ENCODE measurements at regions not wholly inside any gene's neighbourhood (a gene's known extent, or its start where the extent isn't known, plus 50 kb on each side); places are given as distances from the start of the nearest gene placed in this dataset.

DNA sequence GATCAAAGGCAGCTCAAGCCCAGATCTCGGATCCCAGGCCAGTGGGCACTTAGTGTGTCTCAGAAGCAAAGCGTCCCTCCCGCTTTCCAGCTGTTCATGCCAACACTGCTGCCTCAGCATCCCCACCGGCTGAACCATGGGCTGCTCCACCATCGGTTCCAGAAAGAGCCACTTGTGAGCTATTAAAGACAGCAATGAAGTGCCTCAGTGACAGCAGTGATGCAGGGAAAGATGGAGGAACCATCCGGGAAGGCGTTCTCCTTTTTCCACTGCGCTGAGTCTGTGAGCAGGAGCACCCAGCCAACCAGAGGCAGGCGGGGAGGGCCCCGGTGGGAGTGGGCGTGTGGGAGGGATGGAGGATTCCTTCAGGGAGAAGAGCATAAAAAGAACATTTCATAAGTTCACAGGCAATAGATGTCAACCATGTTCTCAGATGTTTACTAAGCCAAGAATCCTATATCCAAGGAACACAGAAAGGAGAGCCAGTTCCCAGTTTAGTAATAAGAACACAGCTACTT, 96.2 kb upstream of the MKI67 start:
- no peak for DNase-seq

- no peak for DNase-seq
Observed at GRCh38 chr10:128230401-128230800, 104.2 kb upstream of the MKI67 start.

GRCh38 chr10:128233422-128233821, 107.2 kb upstream of the MKI67 start:
- DNase-seq = no peak

GRCh38 chr10:128237710-128238109, 111.5 kb upstream of the MKI67 start:
- no peak for DNase-seq

DNA sequence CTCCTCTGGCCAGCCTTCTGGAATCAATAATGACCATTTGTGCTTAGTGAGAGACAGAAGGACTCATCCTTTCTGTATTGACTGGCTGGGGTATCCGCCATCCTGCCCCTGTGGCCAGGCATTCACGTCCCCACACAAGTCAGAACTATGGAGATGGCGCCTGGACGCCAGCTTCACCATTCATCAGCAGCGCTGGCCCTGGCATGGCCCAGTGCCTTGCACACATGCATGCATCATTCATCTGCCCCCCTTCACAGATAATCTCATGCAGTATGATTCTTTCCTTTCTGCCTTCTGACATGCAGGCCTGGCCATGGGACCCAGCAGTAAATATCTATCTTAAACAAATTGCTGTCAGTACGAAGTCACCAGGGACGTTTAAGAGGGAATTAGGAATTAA, 114.8 kb upstream of the MKI67 start:
- no peak for DNase-seq

DNA sequence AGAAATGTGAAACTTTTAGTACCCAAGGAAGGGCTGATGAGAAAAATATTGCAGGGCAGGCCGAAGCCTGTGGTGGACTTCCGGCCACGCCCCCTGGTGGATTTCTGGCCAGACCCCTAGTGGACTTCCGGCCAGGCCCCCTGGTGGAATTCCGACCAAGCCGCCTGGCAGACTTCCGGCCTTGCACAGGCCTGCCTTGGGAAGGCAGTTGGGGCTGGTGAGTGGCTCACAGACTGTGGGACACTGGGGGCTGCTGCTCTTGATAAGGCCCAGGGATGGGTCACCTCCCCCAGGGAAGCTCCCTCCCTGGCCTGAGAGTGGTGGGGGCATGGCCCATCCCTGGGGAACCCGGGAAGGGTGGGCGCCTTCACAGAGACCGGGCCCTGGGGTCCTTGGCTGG, 116.4 kb upstream of the MKI67 start:
- no peak for DNase-seq

GRCh38 chr10:128245026-128245425, 118.8 kb upstream of the MKI67 start:
- DNase-seq = no peak

DNA sequence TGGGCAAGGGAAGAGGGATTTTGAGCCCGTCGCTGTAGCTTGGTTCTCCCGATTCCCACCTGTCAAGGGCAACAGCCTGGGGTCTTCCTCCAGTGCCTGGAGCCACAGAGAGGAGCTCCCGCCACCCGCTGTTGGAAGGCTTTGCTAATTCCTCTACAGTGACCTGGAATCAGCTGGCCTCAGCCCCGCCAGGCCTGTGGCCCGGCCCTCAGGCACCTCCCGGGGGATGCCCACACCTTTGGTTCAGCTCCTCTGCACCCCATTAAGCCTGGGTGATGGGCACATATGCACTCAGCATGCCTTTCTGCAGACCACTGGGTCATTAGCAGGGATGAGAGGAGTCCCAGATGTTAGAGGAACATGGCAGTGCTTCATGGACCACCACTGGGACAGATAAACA, 121.4 kb upstream of the MKI67 start:
- no peak for DNase-seq

DNA sequence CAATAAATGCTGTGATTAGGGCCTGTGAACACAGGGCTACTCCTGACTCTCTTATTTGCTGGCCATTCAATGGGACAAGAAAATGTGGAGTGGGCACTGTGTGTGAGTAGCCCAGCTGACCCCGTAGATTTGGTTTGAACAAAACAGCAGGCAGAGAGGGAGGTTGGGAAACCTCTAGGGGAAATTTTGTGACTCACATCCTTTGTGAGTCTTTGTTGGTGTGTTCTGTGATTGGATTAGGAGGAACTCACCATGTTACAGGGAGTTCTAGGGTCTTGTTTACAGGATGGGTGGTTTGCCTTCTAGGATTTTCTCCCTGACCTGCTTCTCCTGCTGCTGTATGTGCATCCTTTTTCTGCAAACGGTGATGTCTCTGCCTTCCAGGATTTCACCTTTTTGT, 128.3 kb upstream of the MKI67 start:
- no peak for DNase-seq

DNA sequence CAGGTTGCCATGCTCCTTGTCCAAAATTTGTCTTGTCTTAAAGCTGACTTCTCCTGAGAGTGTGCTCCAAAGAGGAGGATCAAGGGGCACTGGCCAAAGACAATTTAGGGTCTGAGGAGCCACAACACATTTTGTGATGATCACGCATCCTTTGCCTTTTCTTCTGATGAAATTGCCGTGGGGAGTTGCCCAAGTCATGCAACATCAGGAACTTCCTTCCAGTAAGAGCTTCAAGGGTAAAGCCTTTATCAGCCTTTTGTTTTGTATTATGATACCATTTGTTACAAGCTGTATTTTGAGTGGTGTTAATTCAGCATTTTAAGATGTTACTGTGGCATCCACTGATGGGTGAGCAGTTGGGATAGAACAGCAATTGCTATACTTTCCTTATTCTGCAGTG, 131.2 kb upstream of the MKI67 start:
- DNase-seq = no peak

DNA sequence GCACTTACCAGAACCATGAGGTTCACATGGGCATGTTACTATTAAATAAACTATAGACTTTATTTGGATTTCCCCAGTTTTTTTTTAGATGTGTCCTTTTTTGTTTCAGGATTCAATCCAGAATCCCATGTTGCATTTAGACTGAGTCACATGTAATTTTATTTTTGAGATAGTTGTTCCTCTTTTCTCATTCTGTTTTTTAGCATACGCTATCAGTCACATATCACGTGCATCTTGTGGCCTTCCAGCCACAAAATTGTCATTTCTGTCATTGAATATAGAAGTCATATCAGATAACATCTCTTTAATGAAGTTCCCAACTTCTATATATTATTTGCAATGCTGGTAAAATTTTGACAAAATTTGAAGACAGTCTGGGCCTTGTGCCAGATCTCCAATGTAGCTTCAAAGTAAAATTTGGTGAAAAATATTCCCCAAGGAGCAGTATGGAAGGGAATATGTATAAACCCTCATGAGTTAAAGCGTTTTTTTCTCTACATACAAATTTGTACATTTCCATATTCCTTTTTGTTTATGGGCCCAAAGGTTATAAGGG, 132.3 kb upstream of the MKI67 start:
- DNase-seq = no peak

GRCh38 chr10:128263891-128264688, 137.9 kb upstream of the MKI67 start:
- no peak for DNase-seq

DNA sequence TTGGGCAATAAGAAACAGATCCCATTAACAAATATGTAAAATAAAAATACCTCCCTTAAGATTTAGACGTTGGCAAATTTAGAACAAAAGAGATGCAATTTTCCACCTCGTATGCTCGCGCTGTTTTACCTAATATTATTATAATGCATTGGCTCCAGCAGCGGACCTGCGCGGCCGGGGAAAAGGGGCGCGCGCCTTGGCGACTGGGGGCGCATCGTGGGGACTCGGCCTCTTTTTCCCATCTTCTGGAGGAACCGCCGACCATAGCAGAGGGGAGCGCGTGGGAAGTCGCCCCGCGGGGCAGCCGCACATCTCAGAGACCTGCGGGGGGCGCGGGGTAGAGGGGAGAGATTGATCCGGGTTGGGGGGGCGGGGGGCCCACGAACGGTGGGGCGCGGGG, 139.4 kb upstream of the MKI67 start:
- no peak for DNase-seq

DNA sequence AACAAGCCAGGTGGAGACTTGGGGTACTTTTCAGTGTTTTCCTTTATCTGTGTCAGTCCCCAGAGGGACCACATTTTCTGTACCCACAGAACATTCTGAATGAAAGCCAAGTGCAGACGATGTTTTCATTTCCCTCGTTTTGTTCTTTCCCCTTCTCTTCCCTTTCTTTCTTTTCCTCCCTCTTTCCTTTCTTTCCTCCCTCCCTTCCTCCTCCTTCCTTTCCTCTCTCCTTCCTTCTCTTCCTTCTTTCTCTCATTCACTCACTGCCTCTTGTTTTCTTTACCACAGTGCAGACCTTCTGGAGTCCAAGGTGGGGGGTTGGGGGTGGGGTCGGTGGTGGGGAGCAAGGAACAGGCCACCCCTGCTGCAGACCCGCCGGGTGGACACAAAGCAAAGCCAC, 141.4 kb upstream of the MKI67 start:
- DNase-seq = no peak

DNA sequence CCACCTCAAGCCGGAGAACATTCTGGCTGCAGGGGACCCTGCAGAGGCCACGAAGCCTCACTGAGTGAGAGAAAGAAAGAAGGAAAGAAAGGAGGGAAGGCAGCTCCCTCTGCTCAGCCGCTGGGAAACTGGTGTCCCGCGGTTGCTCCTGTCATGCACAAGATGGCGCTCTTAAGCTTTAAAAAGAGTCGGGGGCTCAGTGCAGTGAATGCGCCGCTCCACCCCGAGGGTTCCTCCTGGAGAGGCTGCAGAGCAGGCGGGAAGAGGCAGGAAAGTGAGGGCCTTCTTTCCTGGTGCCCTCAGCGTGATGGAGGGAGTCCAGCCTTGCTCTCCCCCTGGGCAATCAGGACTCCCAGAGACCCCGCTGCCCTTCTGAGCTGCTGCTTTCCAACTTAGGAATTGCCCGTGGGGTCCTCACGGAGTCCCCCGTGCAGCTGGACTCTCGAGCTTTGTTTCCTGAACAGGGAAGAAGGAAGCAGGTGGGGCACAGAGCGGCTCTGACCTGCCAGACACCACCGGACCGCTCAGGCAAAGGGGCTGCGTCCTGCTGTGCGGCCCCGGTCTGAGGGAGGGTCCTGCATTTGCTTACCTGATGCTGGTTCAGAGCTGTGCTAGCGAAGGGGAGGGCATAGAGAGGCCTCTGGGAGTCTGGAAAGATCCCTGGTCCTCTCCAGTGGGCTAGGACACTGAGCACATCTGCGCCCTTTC, 141.9 kb upstream of the MKI67 start:
- DNase-seq = no peak

DNA sequence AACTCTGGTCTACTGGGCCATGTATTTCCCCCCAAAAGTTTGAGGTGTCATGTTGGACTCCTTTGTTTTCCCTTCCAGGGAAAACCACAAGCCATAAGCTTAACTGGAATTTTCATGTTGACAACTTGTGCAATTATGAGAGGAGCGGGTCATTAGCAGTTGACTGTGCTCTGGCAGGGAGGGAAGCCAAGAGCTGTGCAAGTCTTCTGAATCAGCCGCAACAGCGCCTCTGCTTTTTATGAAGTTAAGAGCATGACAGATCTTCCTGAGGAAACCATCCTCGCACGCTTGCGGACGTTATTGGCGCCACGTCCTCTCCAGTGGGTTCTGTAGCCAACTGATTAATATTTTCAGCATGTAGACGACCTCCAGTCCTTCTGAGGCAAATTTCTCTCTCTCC, 148.7 kb upstream of the MKI67 start:
- no peak for DNase-seq

DNA sequence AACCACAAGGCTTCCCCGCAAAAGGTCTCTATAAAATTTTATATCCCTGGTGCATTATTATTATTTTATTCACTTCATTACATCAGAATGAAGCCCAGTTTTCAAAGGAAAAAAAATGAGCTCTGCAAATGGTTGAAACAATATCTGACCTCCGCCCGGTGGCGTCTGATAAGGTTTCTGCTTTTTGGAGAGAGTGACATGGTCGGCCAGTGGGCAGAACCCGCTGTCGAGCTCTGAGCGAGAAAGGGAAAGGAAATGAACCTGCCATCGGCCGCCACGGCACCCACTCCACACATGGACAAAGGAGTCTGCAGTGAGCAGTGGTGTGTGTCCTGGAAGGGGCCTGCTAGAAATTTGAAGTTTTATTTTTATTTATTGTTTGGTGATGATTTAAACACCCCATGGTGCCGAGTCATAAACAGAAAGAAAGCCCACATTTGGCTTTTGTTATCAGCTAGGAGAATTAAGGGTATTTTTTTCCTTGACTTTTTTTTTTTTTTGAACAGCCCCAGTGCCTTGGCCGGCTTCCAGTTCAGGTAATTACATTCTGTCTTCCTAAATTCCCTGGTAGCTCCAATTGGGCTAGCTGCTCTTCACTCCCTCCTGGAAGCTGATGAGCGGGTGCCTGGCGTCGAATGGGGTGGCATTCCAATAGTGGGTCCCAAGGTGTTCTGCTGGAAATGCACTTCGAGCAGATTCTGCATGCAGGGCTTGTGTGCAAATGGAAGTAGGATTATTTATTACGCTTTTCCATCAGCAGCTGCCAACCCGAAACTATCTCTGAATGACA, 149.4 kb upstream of the MKI67 start:
- DNase-seq = no peak

GRCh38 chr10:128277267-128277840, 151.1 kb upstream of the MKI67 start:
- DNase-seq = no peak

- DNase-seq = no peak
Observed at GRCh38 chr10:128278362-128278761, 152.1 kb upstream of the MKI67 start.

DNA sequence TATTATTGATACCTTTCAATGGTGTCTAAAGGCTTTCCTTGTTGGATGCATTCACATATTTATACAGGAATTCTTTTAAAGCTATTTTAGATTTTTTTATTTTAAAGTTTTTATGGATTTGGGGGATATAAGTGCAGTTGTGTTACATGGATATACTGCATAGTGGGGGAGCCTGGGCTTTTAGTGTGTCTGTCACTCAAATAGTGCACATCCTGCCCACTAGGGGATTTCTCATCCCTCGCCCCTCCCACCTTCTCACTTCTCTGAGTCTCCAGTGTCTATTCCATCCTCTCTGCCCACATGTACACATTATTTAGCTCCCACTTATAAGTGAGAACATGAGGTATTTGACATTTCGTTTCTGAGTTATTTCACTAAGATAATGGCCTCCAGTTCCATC, 154.0 kb upstream of the MKI67 start:
- DNase-seq = no peak

DNA sequence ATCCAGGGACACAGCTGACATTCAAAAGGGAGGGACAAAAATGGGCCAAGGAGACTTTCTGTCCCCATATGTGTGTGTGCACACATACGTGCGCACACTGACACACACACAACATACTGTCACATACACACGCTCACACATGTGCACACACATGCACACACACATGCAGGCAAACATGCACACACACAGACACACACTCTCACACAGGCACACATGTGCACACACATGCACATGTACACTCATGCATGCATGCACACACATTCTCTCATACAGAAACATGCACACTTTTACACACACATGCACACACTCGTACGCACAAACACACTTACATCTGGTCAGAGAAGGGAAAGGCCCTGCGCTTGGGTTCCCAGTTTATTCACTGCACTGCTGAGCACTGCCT, 155.1 kb upstream of the MKI67 start:
- no peak for DNase-seq

DNA sequence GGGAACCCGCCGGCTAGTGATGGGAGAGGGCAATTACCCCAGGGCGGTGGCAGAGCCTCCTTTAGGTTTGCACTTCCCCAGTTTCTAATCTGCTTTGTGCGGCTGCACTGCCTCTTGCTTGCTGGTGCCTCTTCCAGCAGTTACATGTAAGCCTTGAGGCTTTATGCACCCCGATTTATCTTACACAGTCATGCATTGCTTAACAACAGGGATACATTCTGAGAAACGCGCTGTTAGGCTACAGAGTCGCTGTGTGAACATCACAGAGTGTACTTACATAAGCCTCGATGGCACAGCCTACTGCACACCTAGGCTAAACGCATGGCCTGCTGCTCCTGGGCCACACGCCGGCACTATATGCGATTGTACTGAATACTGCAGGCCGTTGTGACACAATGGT, 155.6 kb upstream of the MKI67 start:
- DNase-seq = no peak
